EL (cell line): ENCODE measurements at regions not wholly inside any gene's neighbourhood (a gene's known extent, or its start where the extent isn't known, plus 50 kb on each side); places are given as distances from the start of the nearest gene placed in this dataset.

Experiments
- DNase-seq: peaks from one replicate; pipeline ENCODE4 v3.0.0-alpha.2; 2016

- DNase-seq, result no peak
These were observed 512.6 kb upstream of the ZFHX3 start for GRCh38 chr16:73560497-73560896.

GRCh38 chr16:73558219-73558618 is 510.3 kb upstream of the ZFHX3 start:
- no peak for DNase-seq

GRCh38 chr16:73553941-73554660 is 506.2 kb upstream of the ZFHX3 start:
- no peak for DNase-seq

DNA sequence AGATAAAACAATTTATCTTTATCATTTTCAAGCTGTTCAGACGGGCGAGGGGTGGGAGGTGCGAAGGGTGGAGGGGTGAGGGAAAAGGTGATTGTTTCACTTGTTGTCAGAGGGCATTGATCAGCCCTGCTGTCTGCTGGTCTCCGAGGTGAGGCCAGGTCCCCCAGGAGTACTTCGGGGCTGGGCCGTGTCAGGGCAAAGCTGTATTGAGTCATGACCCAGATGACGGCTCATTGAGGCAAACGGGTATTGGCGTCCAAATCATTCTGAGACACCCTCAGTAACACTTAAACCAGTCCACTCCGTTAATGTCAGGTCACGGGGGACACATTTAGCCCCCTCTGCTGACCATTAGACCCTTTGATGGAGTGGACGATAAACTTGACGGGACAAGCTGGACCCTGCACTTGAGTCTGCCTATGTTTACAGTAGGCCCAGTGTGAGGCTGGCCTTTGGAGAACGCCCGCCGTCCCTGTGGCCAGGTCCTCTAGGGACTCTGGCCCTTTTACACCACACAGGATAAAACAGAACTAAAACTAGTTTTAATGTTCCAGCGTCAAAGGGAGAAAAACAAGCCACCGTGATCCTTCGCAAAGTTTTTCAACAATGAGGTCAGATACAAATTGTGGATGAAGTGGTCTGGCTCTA is 502.2 kb upstream of the ZFHX3 start:
- DNase-seq, result no peak

GRCh38 chr16:73547552-73548403 is 499.9 kb upstream of the ZFHX3 start:
- no peak for DNase-seq

GRCh38 chr16:73546341-73546845 is 498.5 kb upstream of the ZFHX3 start:
- DNase-seq, result no peak

DNA sequence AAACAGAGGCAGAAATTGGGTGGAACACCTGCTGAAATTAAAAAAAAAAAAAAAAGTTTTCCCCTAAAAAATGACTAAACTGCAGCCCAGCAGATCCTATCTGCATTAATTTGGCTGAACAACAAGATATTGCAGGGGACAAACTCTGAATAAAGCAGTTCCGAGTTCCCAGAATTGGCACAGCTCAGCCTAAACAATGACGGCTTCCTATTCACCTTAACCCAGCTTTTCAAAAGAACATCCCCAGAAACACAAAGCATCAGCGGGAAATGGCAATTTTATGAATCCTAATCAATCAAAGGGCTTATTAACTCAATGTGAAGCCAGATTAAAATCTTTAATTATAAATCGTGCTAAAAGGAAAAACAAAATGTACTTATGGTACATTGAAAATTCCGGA is 497.8 kb upstream of the ZFHX3 start:
- DNase-seq, result no peak

- no peak for DNase-seq
These were observed 497.4 kb upstream of the ZFHX3 start for GRCh38 chr16:73545290-73545689.

GRCh38 chr16:73544826-73545225 is 496.9 kb upstream of the ZFHX3 start:
- DNase-seq, result no peak

GRCh38 chr16:73543970-73544599 is 496.2 kb upstream of the ZFHX3 start:
- DNase-seq, result no peak

DNA sequence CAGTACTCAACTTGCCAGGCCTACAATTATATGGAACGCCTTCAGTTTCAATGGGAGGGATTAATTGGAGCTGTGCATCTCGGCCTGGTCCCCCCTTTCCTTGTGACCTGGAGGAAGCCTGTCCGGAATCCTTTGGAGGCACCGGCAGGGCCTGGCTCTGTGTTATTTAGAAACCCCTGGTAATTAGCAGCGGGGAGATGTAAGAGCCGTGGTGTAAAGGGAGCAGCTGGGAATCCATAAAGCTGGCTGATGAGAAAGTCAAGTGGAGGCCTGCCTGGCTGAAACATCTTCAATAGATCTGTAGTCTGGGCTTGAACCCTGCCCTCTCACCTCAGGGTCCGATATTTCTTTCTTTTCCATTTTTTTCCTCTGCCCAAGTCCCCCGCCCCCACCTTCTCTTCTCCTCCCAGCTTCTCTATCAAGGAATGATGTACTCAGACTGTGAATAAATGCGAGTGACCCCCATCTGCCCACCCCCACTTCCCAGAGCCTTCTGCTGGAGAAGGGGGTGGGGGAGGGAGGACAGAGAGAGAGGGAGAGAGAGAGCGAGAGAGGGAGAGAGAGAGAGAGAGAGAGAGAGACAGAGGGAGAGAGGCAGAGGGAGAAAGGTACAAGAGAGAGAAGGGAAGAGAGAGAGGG is 495.5 kb upstream of the ZFHX3 start:
- DNase-seq, result no peak

GRCh38 chr16:73542885-73543284 is 495.0 kb upstream of the ZFHX3 start:
- no peak for DNase-seq

DNA sequence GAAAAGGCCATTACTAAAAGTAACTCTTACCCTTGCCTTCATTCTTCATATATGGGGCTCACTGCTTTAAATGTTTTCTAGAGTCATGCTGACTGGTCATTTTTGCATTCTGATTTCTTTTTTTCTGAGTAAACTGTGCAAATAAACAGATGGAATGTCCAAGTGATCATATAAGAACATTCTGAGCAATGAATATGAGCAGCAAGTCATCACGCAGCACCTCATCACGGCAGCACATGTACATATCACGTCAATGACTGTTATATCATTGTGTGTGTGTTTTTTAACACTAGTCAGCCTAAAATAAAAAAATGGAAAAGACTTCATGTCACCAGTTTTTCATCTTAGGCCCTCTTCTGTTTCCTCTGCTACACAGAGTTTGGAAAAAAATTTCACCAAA is 490.0 kb upstream of the ZFHX3 start:
- DNase-seq, result no peak

DNA sequence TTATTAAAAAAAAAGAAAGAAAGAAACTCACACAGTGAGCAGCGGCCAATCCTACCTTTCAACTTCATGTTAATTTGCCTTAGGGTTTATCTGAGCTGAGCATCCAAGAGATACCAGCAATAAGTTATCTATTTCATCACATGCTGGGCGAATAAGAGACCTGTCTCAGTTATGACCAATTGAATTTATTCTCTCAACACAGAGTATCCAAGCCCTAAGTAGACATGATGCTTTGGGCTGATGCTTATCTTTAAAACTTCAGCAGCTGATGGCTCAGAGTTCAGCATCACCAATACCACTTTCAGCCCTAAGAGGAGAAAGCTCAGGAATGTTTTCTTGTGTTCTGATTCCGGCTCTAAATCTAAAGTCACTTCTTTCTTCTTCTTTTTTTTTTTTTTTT is 489.0 kb upstream of the ZFHX3 start:
- DNase-seq, result no peak

DNA sequence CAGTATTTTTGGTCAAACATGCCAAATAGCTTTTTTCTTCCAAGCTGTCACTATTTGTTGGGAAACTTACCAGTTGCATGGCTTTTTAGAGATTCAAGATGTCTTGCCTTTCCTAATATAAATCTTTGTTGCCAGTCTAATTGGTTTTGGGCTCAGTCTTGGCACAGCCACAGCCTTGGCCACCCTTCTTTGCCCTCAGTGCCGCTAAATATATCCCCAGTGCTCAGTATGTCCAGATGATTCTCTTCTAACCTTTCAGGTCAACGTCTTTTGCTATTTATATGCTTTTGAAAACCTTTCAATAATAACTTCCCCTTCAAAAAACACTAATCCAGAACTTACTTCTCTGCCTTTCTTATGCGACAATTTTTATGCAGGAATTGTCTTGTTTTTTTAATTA is 483.1 kb upstream of the ZFHX3 start:
- DNase-seq, result no peak

GRCh38 chr16:73530529-73530928 is 482.6 kb upstream of the ZFHX3 start:
- no peak for DNase-seq

DNA sequence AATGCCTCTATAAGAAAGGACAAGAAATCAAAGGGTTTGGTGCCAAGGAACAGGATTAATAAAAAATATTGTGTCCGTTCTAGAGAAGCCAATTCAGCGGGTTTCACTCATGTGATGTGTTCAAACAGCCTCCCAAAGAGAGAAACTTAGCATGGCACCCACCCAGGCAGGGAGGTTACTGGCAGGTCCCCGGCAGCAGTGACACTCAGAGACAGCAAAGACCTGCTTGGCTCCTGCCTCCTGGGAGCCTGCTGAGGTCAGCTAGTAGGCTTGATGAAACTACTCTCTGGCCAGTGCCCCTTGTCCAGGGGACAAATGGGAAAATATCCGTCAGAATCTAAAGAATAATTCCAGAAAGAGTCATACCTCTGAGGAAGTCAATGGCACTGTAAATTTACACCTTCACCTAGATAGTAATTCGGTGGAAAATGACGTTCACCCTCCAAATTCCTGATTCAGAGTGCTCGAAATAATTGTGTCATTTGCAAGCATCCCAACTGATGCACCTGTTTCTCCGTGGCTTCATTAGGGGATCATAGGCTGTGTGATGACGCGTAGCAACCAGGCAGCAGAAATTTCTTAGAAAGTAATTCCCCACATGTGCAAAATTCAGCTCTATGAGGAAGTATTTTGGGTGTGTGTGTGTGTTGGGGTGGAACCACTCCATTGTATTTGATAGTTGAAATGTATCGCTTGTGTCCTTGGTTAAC is 481.5 kb upstream of the ZFHX3 start:
- no peak for DNase-seq

DNA sequence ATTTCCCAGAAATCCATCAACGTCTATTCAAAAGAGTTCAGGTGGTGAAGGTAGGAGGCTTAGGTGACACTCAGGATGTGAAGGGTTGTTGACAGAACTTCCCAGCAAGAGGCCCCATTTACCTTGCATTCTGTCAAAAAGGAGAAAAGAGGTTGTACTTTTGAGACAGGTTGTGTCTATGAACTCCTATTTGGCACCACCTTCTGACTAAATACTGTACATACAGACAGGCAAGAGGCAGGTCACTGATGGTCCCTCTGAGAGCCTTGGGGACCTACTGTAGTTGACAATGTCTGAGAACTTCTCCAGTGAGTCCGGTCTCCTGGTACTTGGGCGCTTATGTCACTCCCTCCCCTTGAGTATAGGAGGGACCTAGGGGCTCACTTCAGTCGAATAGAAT is 479.3 kb upstream of the ZFHX3 start:
- no peak for DNase-seq

GRCh38 chr16:73526011-73526804 is 478.3 kb upstream of the ZFHX3 start:
- DNase-seq, result no peak

DNA sequence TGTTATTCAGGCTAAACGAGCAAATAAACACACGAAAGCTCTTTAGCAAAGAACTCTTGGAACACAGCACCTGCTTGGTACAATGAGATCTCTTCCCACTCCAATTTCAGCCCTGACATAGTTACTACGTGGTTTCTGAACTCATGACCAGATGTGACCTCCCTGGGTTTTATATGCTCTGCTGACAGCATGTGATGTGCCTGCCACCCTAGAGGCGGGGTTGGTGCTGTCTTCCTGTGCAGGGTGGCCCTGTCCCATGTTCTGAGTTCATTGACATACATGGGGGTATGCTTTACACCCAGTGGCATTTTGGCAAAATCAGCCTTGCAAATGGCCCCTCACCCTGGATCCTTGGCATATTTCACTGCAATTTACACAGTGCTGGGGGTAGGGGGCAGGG is 475.3 kb upstream of the ZFHX3 start:
- DNase-seq, result no peak

- DNase-seq, result no peak
These were observed 473.6 kb upstream of the ZFHX3 start for GRCh38 chr16:73521499-73521898.
